Chondrocyte (in vitro differentiated cells): ENCODE measurements at regions not wholly inside any gene's neighbourhood (a gene's known extent, or its start where the extent isn't known, plus 50 kb on each side); places are given as distances from the start of the nearest gene placed in this dataset.
"Not testable (repeated sequence)": the region's sequence is repeated elsewhere in the genome, so short reads cannot be mapped to it uniquely, and the experiment has no call there.

Source experiments
- DNase-seq: peaks from one replicate; pipeline ENCODE4 v3.0.0; 2021; ENCODE audit warnings: mixed read lengths, low spot score
- H3K27ac Mint-ChIP-seq: one replicate; pipeline ENCODE4 v1.8.0; 2021; ENCODE audit warnings: mild to moderate bottlenecking, moderate library complexity, mixed read lengths; ENCODE audit not compliant: unreplicated experiment
- H3K27me3 Mint-ChIP-seq: 2 replicates; pipeline ENCODE4 v1.8.0; 2021; ENCODE audit warnings: low read depth, mixed read lengths
- H3K36me3 Mint-ChIP-seq: 2 replicates; pipeline ENCODE4 v1.8.0; 2021; ENCODE audit warnings: low read depth, mixed read lengths
- H3K4me1 Mint-ChIP-seq: 2 replicates; pipeline ENCODE4 v1.8.0; 2021; ENCODE audit warnings: low read depth, mild to moderate bottlenecking, mixed read lengths
- H3K4me3 Mint-ChIP-seq: one replicate; pipeline ENCODE4 v1.8.0; 2021; ENCODE audit warnings: mild to moderate bottlenecking, moderate library complexity, mixed read lengths; ENCODE audit not compliant: unreplicated experiment
- H3K9me3 Mint-ChIP-seq: 2 replicates; pipeline ENCODE4 v1.8.0; 2021; ENCODE audit warnings: low read depth, mixed read lengths
- TF ChIP-seq, protein P1 (sequence below): fragments of 200-600 bp; sonication (generic); IDR thresholded peaks from 2 replicates; pipeline ENCODE4 v1.5.0; 2021; ENCODE audit warnings: antibody characterized with exemption, mild to moderate bottlenecking, moderate library complexity

DNA sequence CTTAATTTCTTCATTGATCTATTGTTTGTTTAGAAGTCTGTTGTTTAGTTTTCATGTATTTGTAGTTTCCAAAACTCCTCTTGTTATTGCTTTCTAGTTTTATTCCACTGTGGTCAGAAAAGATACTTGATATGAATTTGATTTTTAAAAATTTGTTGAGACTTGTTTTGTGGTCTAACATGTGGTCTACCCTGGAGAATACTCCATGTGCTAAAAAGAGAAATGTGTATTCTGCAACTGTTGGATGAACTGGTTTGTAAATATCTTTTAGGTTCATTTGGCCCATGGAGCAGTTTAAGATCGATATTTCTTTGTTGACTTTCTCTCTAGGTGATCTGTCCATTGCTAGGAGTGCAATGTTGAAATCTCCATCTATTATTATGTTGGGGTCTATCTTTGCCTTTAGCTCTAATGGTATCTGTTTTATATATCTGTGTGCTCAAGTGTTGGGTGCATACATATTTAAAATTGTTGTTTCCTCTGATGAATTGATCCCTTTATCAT lies 150.6 kb upstream of the ATP10B start:
- Mint-ChIP-seq H3K4me3 (no peak overlapping the region), H3K27me3 (peaks cover 2% of the 10 kb centered on the region), H3K9me3 (peaks cover 23% of the 10 kb centered on the region), H3K36me3 (peaks cover 2% of the 10 kb centered on the region), H3K27ac (no peak overlapping the region), H3K4me1 (no peaks in the 10 kb centered on the region)
- TF ChIP-seq, protein P1, sequence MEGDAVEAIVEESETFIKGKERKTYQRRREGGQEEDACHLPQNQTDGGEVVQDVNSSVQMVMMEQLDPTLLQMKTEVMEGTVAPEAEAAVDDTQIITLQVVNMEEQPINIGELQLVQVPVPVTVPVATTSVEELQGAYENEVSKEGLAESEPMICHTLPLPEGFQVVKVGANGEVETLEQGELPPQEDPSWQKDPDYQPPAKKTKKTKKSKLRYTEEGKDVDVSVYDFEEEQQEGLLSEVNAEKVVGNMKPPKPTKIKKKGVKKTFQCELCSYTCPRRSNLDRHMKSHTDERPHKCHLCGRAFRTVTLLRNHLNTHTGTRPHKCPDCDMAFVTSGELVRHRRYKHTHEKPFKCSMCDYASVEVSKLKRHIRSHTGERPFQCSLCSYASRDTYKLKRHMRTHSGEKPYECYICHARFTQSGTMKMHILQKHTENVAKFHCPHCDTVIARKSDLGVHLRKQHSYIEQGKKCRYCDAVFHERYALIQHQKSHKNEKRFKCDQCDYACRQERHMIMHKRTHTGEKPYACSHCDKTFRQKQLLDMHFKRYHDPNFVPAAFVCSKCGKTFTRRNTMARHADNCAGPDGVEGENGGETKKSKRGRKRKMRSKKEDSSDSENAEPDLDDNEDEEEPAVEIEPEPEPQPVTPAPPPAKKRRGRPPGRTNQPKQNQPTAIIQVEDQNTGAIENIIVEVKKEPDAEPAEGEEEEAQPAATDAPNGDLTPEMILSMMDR: no peak
- no peak for DNase-seq

DNA sequence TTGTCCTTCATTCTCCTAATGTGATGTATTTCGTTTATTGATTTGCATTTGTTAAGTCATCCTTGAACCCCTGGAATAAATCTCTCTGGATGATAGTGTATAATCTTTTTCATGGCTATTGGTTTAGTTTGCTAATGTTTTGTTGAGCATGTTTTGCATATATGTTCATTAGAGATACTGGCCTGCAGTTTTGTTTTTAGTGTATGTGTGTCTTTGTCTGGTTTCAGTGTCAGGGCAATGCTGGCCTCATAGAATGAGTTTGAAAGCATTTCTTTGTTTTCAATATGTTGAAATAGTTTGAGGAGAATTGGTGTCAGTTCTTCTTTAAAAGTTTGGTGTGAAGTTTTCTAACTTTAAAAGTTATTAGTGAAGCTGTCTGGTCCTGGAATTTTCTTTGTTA lies 149.6 kb upstream of the ATP10B start:
- H3K36me3 Mint-ChIP-seq: peaks cover 2% of the 10 kb centered on the region
- H3K27ac Mint-ChIP-seq: no peak overlapping the region
- TF ChIP-seq, protein P1: no peak
- H3K9me3 Mint-ChIP-seq: peaks cover 26% of the 10 kb centered on the region
- peaks cover 2% of the 10 kb centered on the region for H3K27me3 Mint-ChIP-seq
- no peak for DNase-seq
- H3K4me1 Mint-ChIP-seq: no peaks in the 10 kb centered on the region
- H3K4me3 Mint-ChIP-seq: no peak overlapping the region

DNA sequence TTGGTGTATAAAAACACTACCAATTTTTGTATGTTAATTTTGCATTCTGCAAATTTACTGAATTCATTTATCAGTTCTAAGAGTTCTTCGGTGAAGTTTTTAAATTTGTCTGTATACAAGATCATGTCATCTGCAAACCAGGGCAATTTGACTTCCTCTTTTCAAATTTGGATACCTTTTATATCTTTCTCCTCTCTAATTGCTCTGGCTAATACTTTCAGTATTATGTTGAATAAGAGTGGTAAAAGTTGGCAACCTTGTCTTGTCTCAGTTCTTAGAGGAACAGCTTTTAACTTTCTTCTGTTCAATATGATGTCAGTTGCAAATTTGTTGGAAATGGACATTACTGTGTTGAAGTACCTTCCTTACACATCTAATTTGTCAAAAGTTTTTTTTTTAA lies 149.1 kb upstream of the ATP10B start:
- H3K27me3 Mint-ChIP-seq, H3K36me3 Mint-ChIP-seq, DNase-seq, H3K27ac Mint-ChIP-seq, H3K4me1 Mint-ChIP-seq, H3K4me3 Mint-ChIP-seq: not testable (repeated sequence)
- peaks cover 26% of the 10 kb centered on the region for H3K9me3 Mint-ChIP-seq

DNA sequence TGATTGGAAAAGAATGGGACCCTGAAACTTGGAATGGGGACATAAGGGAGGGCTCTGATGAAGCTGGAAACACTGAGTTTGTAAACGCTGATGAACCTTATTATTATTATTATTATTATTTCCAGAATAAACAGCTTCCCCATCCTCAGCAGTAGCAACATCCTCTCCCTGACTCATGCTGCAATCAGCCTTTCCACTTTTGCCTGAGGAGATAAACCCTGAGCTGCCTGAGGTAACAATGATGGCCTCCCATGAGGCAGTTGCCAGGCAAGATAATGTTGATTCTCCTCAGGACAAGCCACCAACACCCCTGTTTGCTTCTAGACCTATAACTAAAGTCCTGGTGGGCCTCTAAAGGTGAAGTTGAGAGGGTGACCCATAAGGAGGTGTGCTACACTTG lies 139.2 kb upstream of the ATP10B start:
- no peak overlapping the region for H3K4me3 Mint-ChIP-seq
- no peak for DNase-seq
- peaks cover 2% of the 10 kb centered on the region for H3K27me3 Mint-ChIP-seq
- H3K36me3 Mint-ChIP-seq: no peaks in the 10 kb centered on the region
- TF ChIP-seq, protein P1: no peak
- no peaks in the 10 kb centered on the region for H3K4me1 Mint-ChIP-seq
- H3K9me3 Mint-ChIP-seq: peaks cover 12% of the 10 kb centered on the region
- no peak overlapping the region for H3K27ac Mint-ChIP-seq

DNA sequence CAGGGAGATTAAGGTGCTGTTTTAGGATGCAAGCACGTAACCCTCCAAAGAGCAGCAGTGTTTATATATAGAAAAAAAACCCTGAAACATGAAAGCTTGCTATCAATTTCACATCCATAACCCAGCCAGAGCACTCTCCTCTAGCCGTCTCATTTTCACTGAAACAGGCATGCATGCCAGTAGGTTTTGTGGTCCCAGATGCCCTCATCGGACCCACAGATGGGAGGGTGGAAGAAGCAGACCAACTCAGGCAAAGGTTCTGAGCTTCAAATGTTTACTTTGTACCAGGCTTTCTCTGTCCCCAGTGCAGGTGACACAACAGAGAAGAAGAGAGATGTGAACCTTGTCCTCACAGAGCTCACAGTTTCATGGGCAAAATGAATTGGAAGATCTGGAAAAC lies 127.4 kb upstream of the ATP10B start:
- no peak for DNase-seq
- H3K36me3 Mint-ChIP-seq: no peaks in the 10 kb centered on the region
- TF ChIP-seq, protein P1: no peak
- H3K4me3 Mint-ChIP-seq: no peak overlapping the region
- peaks cover 6% of the 10 kb centered on the region for H3K9me3 Mint-ChIP-seq
- H3K4me1 Mint-ChIP-seq: no peaks in the 10 kb centered on the region
- peaks cover 2% of the 10 kb centered on the region for H3K27me3 Mint-ChIP-seq
- H3K27ac Mint-ChIP-seq: no peak overlapping the region

DNA sequence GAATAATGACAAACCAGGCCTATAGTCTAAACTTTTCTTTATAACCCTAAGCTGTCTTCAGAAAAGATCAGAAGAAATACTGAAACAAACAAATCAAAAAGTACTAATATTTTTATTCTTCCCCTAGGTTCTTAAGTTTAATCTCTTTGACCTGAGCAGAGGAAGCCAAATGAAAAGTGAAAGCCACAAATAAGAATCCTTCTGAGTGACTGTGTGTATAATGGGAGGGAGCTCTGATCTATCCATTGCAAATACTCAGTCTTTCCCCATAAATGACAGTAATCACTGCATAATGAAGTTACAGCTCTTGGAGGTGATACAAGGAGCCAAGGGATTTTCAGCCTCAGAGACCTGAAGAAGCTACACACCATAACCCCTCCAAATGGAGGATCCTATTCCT lies 126.9 kb upstream of the ATP10B start:
- Mint-ChIP-seq H3K4me3 (no peak overlapping the region), H3K27me3 (peaks cover 2% of the 10 kb centered on the region), H3K27ac (no peak overlapping the region), H3K36me3 (no peaks in the 10 kb centered on the region), H3K4me1 (no peaks in the 10 kb centered on the region), H3K9me3 (peaks cover 6% of the 10 kb centered on the region)
- no peak for DNase-seq
- TF ChIP-seq, protein P1: no peak
